GM12878 (cell line): ENCODE measurements at regions not wholly inside any gene's neighbourhood (a gene's known extent, or its start where the extent isn't known, plus 50 kb on each side); places are given as distances from the start of the nearest gene placed in this dataset.

Experiments used
- ATAC-seq: fragments of 200-7000 bp; cut with Tn5 transposase; 3 replicates; pipeline ENCODE4 v1.9.1; 2020; ENCODE audit warnings: mild to moderate bottlenecking, moderate library complexity
- BruUV-seq: library from RNA; stranded (reverse); fragments of 400-500 nt; replicated peaks from 2 replicates; lab custom pipeline; 2021; lab: Mats Ljungman, UMichigan
- CTCF ChIA-PET: fragments of 300-600 bp; sonication (Branson Sonifier 250); formaldehyde crosslinking; extraction: SDS; loops from one replicate; lab custom pipeline; 2021; ENCODE audit warnings: inconsistent platforms; lab: Yijun Ruan, JAX
- POLR2A ChIA-PET: fragments of 350-600 bp; formaldehyde crosslinking; extraction: SDS; loops from one replicate; lab custom pipeline; 2021; ENCODE audit warnings: inconsistent platforms; lab: Charles Lee
- RAD21 ChIA-PET: fragments of 300-600 bp; sonication (Branson Sonifier 250); formaldehyde crosslinking; loops from one replicate; lab custom pipeline; 2023; ENCODE audit warnings: antibody characterized with exemption; ENCODE audit not compliant: unreplicated experiment; lab: Charles Lee
- SMC1A ChIA-PET: fragments of 300-600 bp; sonication (Branson Sonifier 250); formaldehyde crosslinking; loops from one replicate; lab custom pipeline; 2023; ENCODE audit not compliant: unreplicated experiment, uncharacterized antibody; lab: Charles Lee
- DNase-seq: peaks from one replicate; pipeline ENCODE4 v3.0.0-alpha.2; 2011; ENCODE audit warnings: low read depth, low spot score
- FAIRE-seq: peaks from 3 replicates; lab custom pipeline; 2011; peaks lifted over from hg19 to GRCh38; lab: Jason Lieb, UNC
- H2AFZ ChIP-seq: 2 replicates; pipeline ENCODE4 v1.6.0; 2011; ENCODE audit warnings: low read depth, low read length, control low read depth; ENCODE audit not compliant: control insufficient read depth
- H3K27ac ChIP-seq: 2 replicates; pipeline ENCODE4 v1.5.1; 2011; ENCODE audit warnings: control low read depth; ENCODE audit not compliant: control insufficient read depth, insufficient read depth
- H3K27me3 ChIP-seq, 2 experiments: replicated peaks in 1 of 2; 2 replicates each; pipeline versions ENCODE4 v1.6.0 to v1.6.1; 2011; ENCODE audit warnings: low read length in 1 of 2; ENCODE audit not compliant: control insufficient read depth in 2 of 2, insufficient read depth in 2 of 2
- H3K36me3 ChIP-seq, 2 experiments: 2 replicates each; pipeline ENCODE4 v1.5.1; 2011; ENCODE audit warnings: low read length in 1 of 2; ENCODE audit not compliant: control insufficient read depth in 2 of 2, insufficient read depth in 2 of 2
- H3K4me1 ChIP-seq: 2 replicates; pipeline ENCODE4 v1.6.1; 2011; ENCODE audit warnings: mild to moderate bottlenecking, low read length, moderate library complexity, mixed read lengths; ENCODE audit not compliant: control insufficient read depth, insufficient read depth
- H3K4me2 ChIP-seq: 2 replicates; pipeline ENCODE4 v1.6.0; 2011; ENCODE audit warnings: control low read depth; ENCODE audit not compliant: control insufficient read depth, insufficient read depth
- H3K4me3 ChIP-seq: fragments of 200-600 bp; sonication (generic); 2 replicates; pipeline ENCODE4 v1.5.1; 2016
- H3K79me2 ChIP-seq: 2 replicates; pipeline ENCODE4 v1.6.0; 2011; ENCODE audit warnings: low read length; ENCODE audit not compliant: control insufficient read depth, insufficient read depth
- H3K9ac ChIP-seq: 2 replicates; pipeline ENCODE4 v1.8.0; 2011; ENCODE audit warnings: low read length, control low read depth, mixed read lengths; ENCODE audit not compliant: control insufficient read depth, insufficient read depth
- H3K9me3 ChIP-seq: replicated peaks from 3 replicates; pipeline ENCODE4 v1.5.1; 2011; ENCODE audit warnings: mild to moderate bottlenecking, low read length; ENCODE audit not compliant: control insufficient read depth, insufficient read depth
- H4K20me1 ChIP-seq: 2 replicates; pipeline ENCODE4 v1.6.0; 2011; ENCODE audit not compliant: control insufficient read depth, insufficient read depth
- EGR1 ChIP-seq, 2 experiments: IDR thresholded peaks; 1 replicate in 1 of 2; 2 replicates in 1 of 2; pipeline ENCODE4 v1.6.1; 2011 to 2012; ENCODE audit warnings: low read depth in 2 of 2, low read length in 2 of 2, borderline replicate concordance in 1 of 2, mild to moderate bottlenecking in 1 of 2, moderate library complexity in 1 of 2
- NBN ChIP-seq: fragments of 450-650 bp; IDR thresholded peaks from 2 replicates; pipeline ENCODE4 v1.6.1; 2016
- SMAD1 ChIP-seq: fragments of 450-650 bp; IDR thresholded peaks from 2 replicates; pipeline ENCODE4 v1.6.1; 2018; ENCODE audit warnings: mild to moderate bottlenecking, low read depth; ENCODE audit not compliant: partially characterized antibody
- SPI1 ChIP-seq: IDR thresholded peaks from 2 replicates; pipeline ENCODE4 v1.6.1; 2011; ENCODE audit warnings: low read depth, mild to moderate bottlenecking, low read length, moderate library complexity, borderline replicate concordance; ENCODE audit not compliant: insufficient read depth
- ZBTB40 ChIP-seq: fragments of 450-650 bp; IDR thresholded peaks from 2 replicates; pipeline ENCODE4 v1.6.1; 2016; ENCODE audit warnings: mild to moderate bottlenecking, moderate library complexity, borderline replicate concordance
- ZNF592 ChIP-seq: fragments of 450-650 bp; IDR thresholded peaks from 2 replicates; pipeline ENCODE4 v1.6.1; 2017; ENCODE audit warnings: mild to moderate bottlenecking, moderate library complexity
- WGBS: methylation state at CpG from one replicate; pipeline ENCODE4 v1.1.6; 2016; ENCODE audit warnings: low lambda C conversion rate; ENCODE audit not compliant: insufficient replicate concordance, insufficient coverage; ENCODE audit errors: missing lambda C conversion rate; 5-methylcytosine and 5-hydroxymethylcytosine counted together
- in situ Hi-C: fragments of 300-500 bp; cut with MboI; formaldehyde crosslinking; loops from 9 replicates; pipeline ENCODE4 v1.14.3; 2018; ENCODE audit warnings: mixed read lengths
- intact Hi-C: fragments of 100-400 bp; cut with micrococcal nuclease; formaldehyde crosslinking; loops from one replicate; pipeline ENCODE4 v1.14.2; 2022; ENCODE audit not compliant: unreplicated experiment
- TF ChIP-seq, protein P1 (sequence below), 3 experiments: IDR thresholded peaks in 2 of 3; conservative IDR thresholded peaks in 1 of 3; 2 replicates each; pipeline ENCODE4 v1.5.1; 2011; ENCODE audit warnings: low read depth in 3 of 3, low read length in 3 of 3, mild to moderate bottlenecking in 3 of 3, control low read depth in 2 of 3, moderate library complexity in 2 of 3, inconsistent platforms in 1 of 3, mixed read lengths in 1 of 3; ENCODE audit not compliant: control insufficient read depth in 2 of 3, insufficient read depth in 1 of 3; ENCODE audit errors: extremely low read depth in 1 of 3
- TF ChIP-seq, protein P2 (sequence below): fragments of 450-650 bp; IDR thresholded peaks from 2 replicates; pipeline ENCODE4 v1.6.1; 2017; ENCODE audit warnings: antibody characterized with exemption, mild to moderate bottlenecking, moderate library complexity

DNA sequence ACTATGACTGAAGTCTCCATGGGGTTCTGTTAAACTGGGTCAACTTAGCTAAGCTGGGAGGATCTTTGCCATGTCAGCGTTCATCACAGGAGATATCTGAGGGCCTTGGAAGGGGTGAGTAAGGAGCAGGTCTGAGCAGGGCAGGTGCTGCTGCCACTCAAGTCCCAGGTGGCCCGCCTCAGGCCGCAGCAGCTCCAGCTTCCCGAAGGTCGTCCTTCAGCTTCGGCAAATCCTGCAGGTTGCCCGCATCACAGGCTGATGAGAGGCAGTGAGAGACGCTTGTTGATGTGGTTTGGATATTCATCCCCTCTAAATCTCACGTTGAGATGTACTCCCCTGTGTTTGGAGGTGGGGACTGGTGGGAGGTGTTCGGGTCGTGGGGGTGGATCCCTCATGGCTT is 166.6 kb downstream of the VAPA start:
- ChIA-PET CTCF (no interaction called here), SMC1A (interaction anchor here (0.6 kb wide), 1 partner anchor 398 kb away, joined by 3 read pairs; no protein-coding TSS in a partner anchor), POLR2A (no interaction called here), RAD21 (no interaction called here)
- H3K4me3 ChIP-seq = no peak overlapping the region
- no peaks in the 10 kb centered on the region for H3K79me2 ChIP-seq
- ATAC-seq = no peak
- 37% methylated on average over 11 of the region's 11 CpGs for whole genome bisulfite sequencing
- no peak for DNase-seq
- no peaks in the 10 kb centered on the region for H3K36me3 ChIP-seq
- no peaks in the 10 kb centered on the region; the same call in 2 of the 3 replicates for H3K9me3 ChIP-seq
- H3K4me2 ChIP-seq = no peak overlapping the region
- no peak overlapping the region for H2AFZ ChIP-seq
- H3K4me1 ChIP-seq = no peaks in the 10 kb centered on the region
- no peak overlapping the region for H3K9ac ChIP-seq
- no peaks in the 10 kb centered on the region; a peak in 1 of 4 replicates for H3K27me3 ChIP-seq
- intact Hi-C loops (no loop called here), in situ Hi-C loops (no loop called here)
- BruUV-seq = no TSS peak
- FAIRE-seq = no peak
- H3K27ac ChIP-seq = no peak overlapping the region
- H4K20me1 ChIP-seq = no peaks in the 10 kb centered on the region
- no peak for TF ChIP-seq SPI1
- no peak for TF ChIP-seq ZBTB40
- TF ChIP-seq NBN = no peak
- TF ChIP-seq SMAD1 = no peak
- no peak for TF ChIP-seq EGR1 (IDR thresholded peaks at IDR 0.05; ENCODE audit: borderline replicate concordance in 1 of 2, low read depth in 2 of 2, low read length in 2 of 2)
- no peak for TF ChIP-seq ZNF592
- TF ChIP-seq, protein P1, sequence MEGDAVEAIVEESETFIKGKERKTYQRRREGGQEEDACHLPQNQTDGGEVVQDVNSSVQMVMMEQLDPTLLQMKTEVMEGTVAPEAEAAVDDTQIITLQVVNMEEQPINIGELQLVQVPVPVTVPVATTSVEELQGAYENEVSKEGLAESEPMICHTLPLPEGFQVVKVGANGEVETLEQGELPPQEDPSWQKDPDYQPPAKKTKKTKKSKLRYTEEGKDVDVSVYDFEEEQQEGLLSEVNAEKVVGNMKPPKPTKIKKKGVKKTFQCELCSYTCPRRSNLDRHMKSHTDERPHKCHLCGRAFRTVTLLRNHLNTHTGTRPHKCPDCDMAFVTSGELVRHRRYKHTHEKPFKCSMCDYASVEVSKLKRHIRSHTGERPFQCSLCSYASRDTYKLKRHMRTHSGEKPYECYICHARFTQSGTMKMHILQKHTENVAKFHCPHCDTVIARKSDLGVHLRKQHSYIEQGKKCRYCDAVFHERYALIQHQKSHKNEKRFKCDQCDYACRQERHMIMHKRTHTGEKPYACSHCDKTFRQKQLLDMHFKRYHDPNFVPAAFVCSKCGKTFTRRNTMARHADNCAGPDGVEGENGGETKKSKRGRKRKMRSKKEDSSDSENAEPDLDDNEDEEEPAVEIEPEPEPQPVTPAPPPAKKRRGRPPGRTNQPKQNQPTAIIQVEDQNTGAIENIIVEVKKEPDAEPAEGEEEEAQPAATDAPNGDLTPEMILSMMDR (IDR thresholded peaks at IDR 0.05 in 2 of 3, conservative IDR thresholded peaks at IDR 0.05 in 1 of 3; ENCODE audit: control insufficient read depth in 2 of 3, extremely low read depth in 1 of 3, insufficient read depth in 1 of 3, low read depth in 3 of 3, low read length in 3 of 3) = no peak
- TF ChIP-seq, protein P2, sequence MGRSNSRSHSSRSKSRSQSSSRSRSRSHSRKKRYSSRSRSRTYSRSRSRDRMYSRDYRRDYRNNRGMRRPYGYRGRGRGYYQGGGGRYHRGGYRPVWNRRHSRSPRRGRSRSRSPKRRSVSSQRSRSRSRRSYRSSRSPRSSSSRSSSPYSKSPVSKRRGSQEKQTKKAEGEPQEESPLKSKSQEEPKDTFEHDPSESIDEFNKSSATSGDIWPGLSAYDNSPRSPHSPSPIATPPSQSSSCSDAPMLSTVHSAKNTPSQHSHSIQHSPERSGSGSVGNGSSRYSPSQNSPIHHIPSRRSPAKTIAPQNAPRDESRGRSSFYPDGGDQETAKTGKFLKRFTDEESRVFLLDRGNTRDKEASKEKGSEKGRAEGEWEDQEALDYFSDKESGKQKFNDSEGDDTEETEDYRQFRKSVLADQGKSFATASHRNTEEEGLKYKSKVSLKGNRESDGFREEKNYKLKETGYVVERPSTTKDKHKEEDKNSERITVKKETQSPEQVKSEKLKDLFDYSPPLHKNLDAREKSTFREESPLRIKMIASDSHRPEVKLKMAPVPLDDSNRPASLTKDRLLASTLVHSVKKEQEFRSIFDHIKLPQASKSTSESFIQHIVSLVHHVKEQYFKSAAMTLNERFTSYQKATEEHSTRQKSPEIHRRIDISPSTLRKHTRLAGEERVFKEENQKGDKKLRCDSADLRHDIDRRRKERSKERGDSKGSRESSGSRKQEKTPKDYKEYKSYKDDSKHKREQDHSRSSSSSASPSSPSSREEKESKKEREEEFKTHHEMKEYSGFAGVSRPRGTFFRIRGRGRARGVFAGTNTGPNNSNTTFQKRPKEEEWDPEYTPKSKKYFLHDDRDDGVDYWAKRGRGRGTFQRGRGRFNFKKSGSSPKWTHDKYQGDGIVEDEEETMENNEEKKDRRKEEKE = no peak
